ENCODE measurements at regions not wholly inside any gene's neighbourhood (a gene's known extent, or its start where the extent isn't known, plus 50 kb on each side); places are given as distances from the start of the nearest gene placed in this dataset.

- H3K27ac ChIP-seq (ENCODE audit: control insufficient read depth, insufficient read depth, low read length) = no peak overlapping the region
- no peak overlapping the region for H3K9ac ChIP-seq (ENCODE audit: control insufficient read depth, extremely low read depth, insufficient read depth, low read length)
- no peak for DNase-seq (ENCODE audit: low read depth, low spot score)
- no peak for FAIRE-seq
- peaks cover 4% of the 10 kb centered on the region for H3K27me3 ChIP-seq (ENCODE audit: control insufficient read depth, extremely low read depth, insufficient read depth, low read length)
- H3K4me1 ChIP-seq (ENCODE audit: control insufficient read depth, extremely low read depth, insufficient read depth, low read length) = no peaks in the 10 kb centered on the region
- dilution Hi-C loops (cut with MboI; ENCODE audit: extremely low pct_ligation_motif_present, low sequenced_read_pairs) = no loop called here
- no peaks in the 10 kb centered on the region for H4K20me1 ChIP-seq (ENCODE audit: control insufficient read depth, extremely low read depth, insufficient read depth, low read length)
- H3K9me3 ChIP-seq (ENCODE audit: control insufficient read depth, low read depth, low read length) = no peaks in the 10 kb centered on the region
- no peak overlapping the region for H3K4me2 ChIP-seq (ENCODE audit: control insufficient read depth, extremely low read depth, insufficient read depth, low read depth, low read length)
- H3K4me3 ChIP-seq (ENCODE audit: control insufficient read depth in 2 of 3, extremely low read depth in 1 of 3, insufficient read depth in 2 of 3, low read depth in 1 of 3, low read length in 3 of 3) = no peak overlapping the region
- no peaks in the 10 kb centered on the region for H3K9me1 ChIP-seq (ENCODE audit: control insufficient read depth, extremely low read depth, insufficient read depth, low read length)
- TF ChIP-seq EZH2 (IDR thresholded peaks at IDR 0.05; ENCODE audit: low read length) = no peak
- TF ChIP-seq, protein P1, sequence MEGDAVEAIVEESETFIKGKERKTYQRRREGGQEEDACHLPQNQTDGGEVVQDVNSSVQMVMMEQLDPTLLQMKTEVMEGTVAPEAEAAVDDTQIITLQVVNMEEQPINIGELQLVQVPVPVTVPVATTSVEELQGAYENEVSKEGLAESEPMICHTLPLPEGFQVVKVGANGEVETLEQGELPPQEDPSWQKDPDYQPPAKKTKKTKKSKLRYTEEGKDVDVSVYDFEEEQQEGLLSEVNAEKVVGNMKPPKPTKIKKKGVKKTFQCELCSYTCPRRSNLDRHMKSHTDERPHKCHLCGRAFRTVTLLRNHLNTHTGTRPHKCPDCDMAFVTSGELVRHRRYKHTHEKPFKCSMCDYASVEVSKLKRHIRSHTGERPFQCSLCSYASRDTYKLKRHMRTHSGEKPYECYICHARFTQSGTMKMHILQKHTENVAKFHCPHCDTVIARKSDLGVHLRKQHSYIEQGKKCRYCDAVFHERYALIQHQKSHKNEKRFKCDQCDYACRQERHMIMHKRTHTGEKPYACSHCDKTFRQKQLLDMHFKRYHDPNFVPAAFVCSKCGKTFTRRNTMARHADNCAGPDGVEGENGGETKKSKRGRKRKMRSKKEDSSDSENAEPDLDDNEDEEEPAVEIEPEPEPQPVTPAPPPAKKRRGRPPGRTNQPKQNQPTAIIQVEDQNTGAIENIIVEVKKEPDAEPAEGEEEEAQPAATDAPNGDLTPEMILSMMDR (optimal IDR thresholded peaks at IDR 0.05 in 1 of 3, IDR thresholded peaks at IDR 0.05 in 1 of 3, conservative IDR thresholded peaks at IDR 0.05 in 1 of 3; ENCODE audit: extremely low read depth in 1 of 3, insufficient read depth in 2 of 3, low read length in 3 of 3) = no peak
- H3K79me2 ChIP-seq (ENCODE audit: control insufficient read depth, insufficient read depth, low read length) = no peaks in the 10 kb centered on the region
- H3K36me3 ChIP-seq (ENCODE audit: control insufficient read depth in 2 of 2, extremely low read depth in 1 of 2, insufficient read depth in 2 of 2, low read length in 2 of 2) = no peaks in the 10 kb centered on the region
- H2AFZ ChIP-seq (ENCODE audit: control insufficient read depth, low read length) = no peak overlapping the region
Observed at GRCh38 chr6:82741325-82741995, 324.2 kb downstream of the UBE3D start.

- no peak overlapping the region for H3K4me2 ChIP-seq (ENCODE audit: control insufficient read depth, extremely low read depth, insufficient read depth, low read depth, low read length)
- H3K9ac ChIP-seq (ENCODE audit: control insufficient read depth, extremely low read depth, insufficient read depth, low read length) = no peak overlapping the region
- TF ChIP-seq, protein P1 (optimal IDR thresholded peaks at IDR 0.05 in 1 of 3, IDR thresholded peaks at IDR 0.05 in 1 of 3, conservative IDR thresholded peaks at IDR 0.05 in 1 of 3; ENCODE audit: extremely low read depth in 1 of 3, insufficient read depth in 2 of 3, low read length in 3 of 3) = no peak
- no peak for TF ChIP-seq EZH2 (IDR thresholded peaks at IDR 0.05; ENCODE audit: low read length)
- H3K36me3 ChIP-seq (ENCODE audit: control insufficient read depth in 2 of 2, extremely low read depth in 1 of 2, insufficient read depth in 2 of 2, low read length in 2 of 2) = no peaks in the 10 kb centered on the region
- dilution Hi-C loops (cut with MboI; ENCODE audit: extremely low pct_ligation_motif_present, low sequenced_read_pairs) = no loop called here
- H2AFZ ChIP-seq (ENCODE audit: control insufficient read depth, low read length) = no peak overlapping the region
- no peaks in the 10 kb centered on the region for H3K9me1 ChIP-seq (ENCODE audit: control insufficient read depth, extremely low read depth, insufficient read depth, low read length)
- no peak overlapping the region for H3K27ac ChIP-seq (ENCODE audit: control insufficient read depth, insufficient read depth, low read length)
- no peak overlapping the region for H3K4me3 ChIP-seq (ENCODE audit: control insufficient read depth in 2 of 3, extremely low read depth in 1 of 3, insufficient read depth in 2 of 3, low read depth in 1 of 3, low read length in 3 of 3)
- peaks cover 4% of the 10 kb centered on the region for H3K27me3 ChIP-seq (ENCODE audit: control insufficient read depth, extremely low read depth, insufficient read depth, low read length)
- H4K20me1 ChIP-seq (ENCODE audit: control insufficient read depth, extremely low read depth, insufficient read depth, low read length) = no peaks in the 10 kb centered on the region
- no peaks in the 10 kb centered on the region for H3K9me3 ChIP-seq (ENCODE audit: control insufficient read depth, low read depth, low read length)
- H3K4me1 ChIP-seq (ENCODE audit: control insufficient read depth, extremely low read depth, insufficient read depth, low read length) = no peaks in the 10 kb centered on the region
- DNase-seq (ENCODE audit: low read depth, low spot score) (no peak), FAIRE-seq (no peak)
- H3K79me2 ChIP-seq (ENCODE audit: control insufficient read depth, insufficient read depth, low read length) = no peaks in the 10 kb centered on the region
Observed at GRCh38 chr6:82741996-82742385, 323.6 kb downstream of the UBE3D start.

Measured in keratinocyte (primary cell).